H1 (cell line): ENCODE measurements at regions not wholly inside any gene's neighbourhood (a gene's known extent, or its start where the extent isn't known, plus 50 kb on each side); places are given as distances from the start of the nearest gene placed in this dataset.

Experiments used
- ATF3 ChIP-seq: IDR thresholded peaks from 2 replicates; pipeline ENCODE4 v1.6.1; 2011; ENCODE audit warnings: low read depth, mild to moderate bottlenecking, low read length; ENCODE audit not compliant: insufficient read depth
- BRCA1 ChIP-seq: IDR thresholded peaks from 2 replicates; pipeline ENCODE4 v1.6.1; 2012; ENCODE audit warnings: low read depth, low read length, improper control_type of control experiment
- TAF7 ChIP-seq: optimal IDR thresholded peaks from 2 replicates; pipeline ENCODE3; 2011; ENCODE audit warnings: low read depth, mild to moderate bottlenecking, inconsistent platforms, low read length, moderate library complexity, borderline replicate concordance
- TF ChIP-seq, protein P1 (sequence below): IDR thresholded peaks from 2 replicates; pipeline ENCODE4 v1.6.1; 2011; ENCODE audit warnings: low read length, improper control_type of control experiment
- TF ChIP-seq, protein P2 (sequence below): fragments of 300-600 bp; sonication (generic); IDR thresholded peaks from 2 replicates; pipeline ENCODE4 v1.7.1; 2012; ENCODE audit warnings: low read length, moderate library complexity, mild to moderate bottlenecking, inconsistent platforms; ENCODE audit not compliant: insufficient replicate concordance

GRCh38 chr5:67548520-67549295 lies 352.1 kb upstream of the CD180 start (continued):
- TF ChIP-seq, protein P1, sequence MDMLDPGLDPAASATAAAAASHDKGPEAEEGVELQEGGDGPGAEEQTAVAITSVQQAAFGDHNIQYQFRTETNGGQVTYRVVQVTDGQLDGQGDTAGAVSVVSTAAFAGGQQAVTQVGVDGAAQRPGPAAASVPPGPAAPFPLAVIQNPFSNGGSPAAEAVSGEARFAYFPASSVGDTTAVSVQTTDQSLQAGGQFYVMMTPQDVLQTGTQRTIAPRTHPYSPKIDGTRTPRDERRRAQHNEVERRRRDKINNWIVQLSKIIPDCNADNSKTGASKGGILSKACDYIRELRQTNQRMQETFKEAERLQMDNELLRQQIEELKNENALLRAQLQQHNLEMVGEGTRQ: no peak
- TF ChIP-seq TAF7 (no peak), ATF3 (no peak), BRCA1 (no peak)
- TF ChIP-seq, protein P2, sequence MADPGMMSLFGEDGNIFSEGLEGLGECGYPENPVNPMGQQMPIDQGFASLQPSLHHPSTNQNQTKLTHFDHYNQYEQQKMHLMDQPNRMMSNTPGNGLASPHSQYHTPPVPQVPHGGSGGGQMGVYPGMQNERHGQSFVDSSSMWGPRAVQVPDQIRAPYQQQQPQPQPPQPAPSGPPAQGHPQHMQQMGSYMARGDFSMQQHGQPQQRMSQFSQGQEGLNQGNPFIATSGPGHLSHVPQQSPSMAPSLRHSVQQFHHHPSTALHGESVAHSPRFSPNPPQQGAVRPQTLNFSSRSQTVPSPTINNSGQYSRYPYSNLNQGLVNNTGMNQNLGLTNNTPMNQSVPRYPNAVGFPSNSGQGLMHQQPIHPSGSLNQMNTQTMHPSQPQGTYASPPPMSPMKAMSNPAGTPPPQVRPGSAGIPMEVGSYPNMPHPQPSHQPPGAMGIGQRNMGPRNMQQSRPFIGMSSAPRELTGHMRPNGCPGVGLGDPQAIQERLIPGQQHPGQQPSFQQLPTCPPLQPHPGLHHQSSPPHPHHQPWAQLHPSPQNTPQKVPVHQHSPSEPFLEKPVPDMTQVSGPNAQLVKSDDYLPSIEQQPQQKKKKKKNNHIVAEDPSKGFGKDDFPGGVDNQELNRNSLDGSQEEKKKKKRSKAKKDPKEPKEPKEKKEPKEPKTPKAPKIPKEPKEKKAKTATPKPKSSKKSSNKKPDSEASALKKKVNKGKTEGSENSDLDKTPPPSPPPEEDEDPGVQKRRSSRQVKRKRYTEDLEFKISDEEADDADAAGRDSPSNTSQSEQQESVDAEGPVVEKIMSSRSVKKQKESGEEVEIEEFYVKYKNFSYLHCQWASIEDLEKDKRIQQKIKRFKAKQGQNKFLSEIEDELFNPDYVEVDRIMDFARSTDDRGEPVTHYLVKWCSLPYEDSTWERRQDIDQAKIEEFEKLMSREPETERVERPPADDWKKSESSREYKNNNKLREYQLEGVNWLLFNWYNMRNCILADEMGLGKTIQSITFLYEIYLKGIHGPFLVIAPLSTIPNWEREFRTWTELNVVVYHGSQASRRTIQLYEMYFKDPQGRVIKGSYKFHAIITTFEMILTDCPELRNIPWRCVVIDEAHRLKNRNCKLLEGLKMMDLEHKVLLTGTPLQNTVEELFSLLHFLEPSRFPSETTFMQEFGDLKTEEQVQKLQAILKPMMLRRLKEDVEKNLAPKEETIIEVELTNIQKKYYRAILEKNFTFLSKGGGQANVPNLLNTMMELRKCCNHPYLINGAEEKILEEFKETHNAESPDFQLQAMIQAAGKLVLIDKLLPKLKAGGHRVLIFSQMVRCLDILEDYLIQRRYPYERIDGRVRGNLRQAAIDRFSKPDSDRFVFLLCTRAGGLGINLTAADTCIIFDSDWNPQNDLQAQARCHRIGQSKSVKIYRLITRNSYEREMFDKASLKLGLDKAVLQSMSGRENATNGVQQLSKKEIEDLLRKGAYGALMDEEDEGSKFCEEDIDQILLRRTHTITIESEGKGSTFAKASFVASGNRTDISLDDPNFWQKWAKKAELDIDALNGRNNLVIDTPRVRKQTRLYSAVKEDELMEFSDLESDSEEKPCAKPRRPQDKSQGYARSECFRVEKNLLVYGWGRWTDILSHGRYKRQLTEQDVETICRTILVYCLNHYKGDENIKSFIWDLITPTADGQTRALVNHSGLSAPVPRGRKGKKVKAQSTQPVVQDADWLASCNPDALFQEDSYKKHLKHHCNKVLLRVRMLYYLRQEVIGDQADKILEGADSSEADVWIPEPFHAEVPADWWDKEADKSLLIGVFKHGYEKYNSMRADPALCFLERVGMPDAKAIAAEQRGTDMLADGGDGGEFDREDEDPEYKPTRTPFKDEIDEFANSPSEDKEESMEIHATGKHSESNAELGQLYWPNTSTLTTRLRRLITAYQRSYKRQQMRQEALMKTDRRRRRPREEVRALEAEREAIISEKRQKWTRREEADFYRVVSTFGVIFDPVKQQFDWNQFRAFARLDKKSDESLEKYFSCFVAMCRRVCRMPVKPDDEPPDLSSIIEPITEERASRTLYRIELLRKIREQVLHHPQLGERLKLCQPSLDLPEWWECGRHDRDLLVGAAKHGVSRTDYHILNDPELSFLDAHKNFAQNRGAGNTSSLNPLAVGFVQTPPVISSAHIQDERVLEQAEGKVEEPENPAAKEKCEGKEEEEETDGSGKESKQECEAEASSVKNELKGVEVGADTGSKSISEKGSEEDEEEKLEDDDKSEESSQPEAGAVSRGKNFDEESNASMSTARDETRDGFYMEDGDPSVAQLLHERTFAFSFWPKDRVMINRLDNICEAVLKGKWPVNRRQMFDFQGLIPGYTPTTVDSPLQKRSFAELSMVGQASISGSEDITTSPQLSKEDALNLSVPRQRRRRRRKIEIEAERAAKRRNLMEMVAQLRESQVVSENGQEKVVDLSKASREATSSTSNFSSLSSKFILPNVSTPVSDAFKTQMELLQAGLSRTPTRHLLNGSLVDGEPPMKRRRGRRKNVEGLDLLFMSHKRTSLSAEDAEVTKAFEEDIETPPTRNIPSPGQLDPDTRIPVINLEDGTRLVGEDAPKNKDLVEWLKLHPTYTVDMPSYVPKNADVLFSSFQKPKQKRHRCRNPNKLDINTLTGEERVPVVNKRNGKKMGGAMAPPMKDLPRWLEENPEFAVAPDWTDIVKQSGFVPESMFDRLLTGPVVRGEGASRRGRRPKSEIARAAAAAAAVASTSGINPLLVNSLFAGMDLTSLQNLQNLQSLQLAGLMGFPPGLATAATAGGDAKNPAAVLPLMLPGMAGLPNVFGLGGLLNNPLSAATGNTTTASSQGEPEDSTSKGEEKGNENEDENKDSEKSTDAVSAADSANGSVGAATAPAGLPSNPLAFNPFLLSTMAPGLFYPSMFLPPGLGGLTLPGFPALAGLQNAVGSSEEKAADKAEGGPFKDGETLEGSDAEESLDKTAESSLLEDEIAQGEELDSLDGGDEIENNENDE: no peak
